ENCODE measurements at regions not wholly inside any gene's neighbourhood (a gene's known extent, or its start where the extent isn't known, plus 50 kb on each side); places are given as distances from the start of the nearest gene placed in this dataset.
"Not testable (repeated sequence)": the region's sequence is repeated elsewhere in the genome, so short reads cannot be mapped to it uniquely, and the experiment has no call there.

- ChIA-PET CTCF (no interaction called here), POLR2A (no interaction called here)
- Histone ChIP-seq H3K4me1 (ENCODE audit: control insufficient read depth, insufficient read depth, low read length) (no peaks in the 10 kb centered on the region), H3K9me3 (ENCODE audit: control insufficient read depth, insufficient read depth, low read depth, low read length) (no peaks in the 10 kb centered on the region), H3K27ac (ENCODE audit: extremely low read depth, low read depth, low read length) (no peak overlapping the region), H3K4me3 (ENCODE audit: low read depth, low read length) (no peak overlapping the region), H3K36me3 (ENCODE audit: control insufficient read depth in 2 of 2, insufficient read depth in 1 of 2, low read length in 2 of 2) (no peaks in the 10 kb centered on the region)
- TF ChIP-seq ZFP69B (tag by site-specific recombination; IDR thresholded peaks at IDR 0.05) (no peak), ZBTB44 (tag by site-specific recombination; IDR thresholded peaks at IDR 0.05) (no peak), ZNF580 (tag by site-specific recombination; IDR thresholded peaks at IDR 0.05) (no peak), ZNF16 (tag by site-specific recombination; IDR thresholded peaks at IDR 0.05; ENCODE audit: low read depth) (no peak), ZNF776 (tag by site-specific recombination; IDR thresholded peaks at IDR 0.05; ENCODE audit: borderline replicate concordance) (no peak)
- TF ChIP-seq, protein P1, sequence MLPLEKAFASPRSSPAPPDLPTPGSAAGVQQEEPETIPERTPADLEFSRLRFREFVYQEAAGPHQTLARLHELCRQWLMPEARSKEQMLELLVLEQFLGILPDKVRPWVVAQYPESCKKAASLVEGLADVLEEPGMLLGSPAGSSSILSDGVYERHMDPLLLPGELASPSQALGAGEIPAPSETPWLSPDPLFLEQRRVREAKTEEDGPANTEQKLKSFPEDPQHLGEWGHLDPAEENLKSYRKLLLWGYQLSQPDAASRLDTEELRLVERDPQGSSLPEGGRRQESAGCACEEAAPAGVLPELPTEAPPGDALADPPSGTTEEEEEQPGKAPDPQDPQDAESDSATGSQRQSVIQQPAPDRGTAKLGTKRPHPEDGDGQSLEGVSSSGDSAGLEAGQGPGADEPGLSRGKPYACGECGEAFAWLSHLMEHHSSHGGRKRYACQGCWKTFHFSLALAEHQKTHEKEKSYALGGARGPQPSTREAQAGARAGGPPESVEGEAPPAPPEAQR (tag by site-specific recombination; IDR thresholded peaks at IDR 0.05), result no peak
Observed at GRCh38 chr5:13211064-13211463, 733.4 kb downstream of the DNAH5 start.

- TF ChIP-seq SCRT2 (tag by site-specific recombination; IDR thresholded peaks at IDR 0.05) (no peak), REPIN1 (tag by site-specific recombination; IDR thresholded peaks at IDR 0.05; ENCODE audit: low read depth) (no peak), ZNF514 (tag by site-specific recombination; IDR thresholded peaks at IDR 0.05) (no peak), TCF7L2 (IDR thresholded peaks at IDR 0.05; ENCODE audit: borderline replicate concordance, low read depth, low read length) (no peak)
- CTCF ChIA-PET, result no interaction called here
- no peak overlapping the region for H3K27ac ChIP-seq (ENCODE audit: extremely low read depth, low read depth, low read length)
- POLR2A ChIA-PET, result no interaction called here
- H3K36me3 ChIP-seq (ENCODE audit: control insufficient read depth in 2 of 2, insufficient read depth in 1 of 2, low read length in 2 of 2), result no peaks in the 10 kb centered on the region
- H3K9me3 ChIP-seq (ENCODE audit: control insufficient read depth, insufficient read depth, low read depth, low read length), result no peaks in the 10 kb centered on the region
- no peaks in the 10 kb centered on the region for H3K4me1 ChIP-seq (ENCODE audit: control insufficient read depth, insufficient read depth, low read length)
- no peak overlapping the region for H3K4me3 ChIP-seq (ENCODE audit: low read depth, low read length)
Observed at GRCh38 chr5:13207112-13207511, 737.4 kb downstream of the DNAH5 start.

DNA sequence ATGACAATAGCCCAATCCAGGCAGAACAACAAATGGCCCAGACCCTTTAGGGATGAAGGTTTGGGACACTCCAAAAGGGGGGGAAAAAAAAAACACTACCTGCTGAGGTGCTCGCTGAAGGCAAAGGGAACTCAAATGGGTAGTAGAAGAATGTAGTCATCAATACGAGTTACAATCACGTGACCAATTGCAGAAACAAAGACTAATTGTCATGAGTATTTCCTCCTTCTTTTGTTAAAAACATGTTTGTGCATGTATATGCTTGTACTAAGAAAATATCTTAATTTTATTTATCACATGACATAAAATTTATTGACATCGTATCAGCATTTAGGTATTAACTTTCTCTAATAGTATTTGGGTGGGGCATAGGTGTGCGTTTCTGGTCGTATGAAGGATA is 743.5 kb downstream of the DNAH5 start:
- H3K27ac ChIP-seq (ENCODE audit: extremely low read depth, low read depth, low read length), result no peak overlapping the region
- no peak overlapping the region for H3K4me3 ChIP-seq (ENCODE audit: low read depth, low read length)
- H3K36me3 ChIP-seq (ENCODE audit: control insufficient read depth in 2 of 2, insufficient read depth in 1 of 2, low read length in 2 of 2), result no peaks in the 10 kb centered on the region
- CTCF ChIA-PET, result no interaction called here
- POLR2A ChIA-PET, result no interaction called here
- H3K4me1 ChIP-seq (ENCODE audit: control insufficient read depth, insufficient read depth, low read length), result no peaks in the 10 kb centered on the region
- no peaks in the 10 kb centered on the region for H3K9me3 ChIP-seq (ENCODE audit: control insufficient read depth, insufficient read depth, low read depth, low read length)
- TF ChIP-seq, protein P2, sequence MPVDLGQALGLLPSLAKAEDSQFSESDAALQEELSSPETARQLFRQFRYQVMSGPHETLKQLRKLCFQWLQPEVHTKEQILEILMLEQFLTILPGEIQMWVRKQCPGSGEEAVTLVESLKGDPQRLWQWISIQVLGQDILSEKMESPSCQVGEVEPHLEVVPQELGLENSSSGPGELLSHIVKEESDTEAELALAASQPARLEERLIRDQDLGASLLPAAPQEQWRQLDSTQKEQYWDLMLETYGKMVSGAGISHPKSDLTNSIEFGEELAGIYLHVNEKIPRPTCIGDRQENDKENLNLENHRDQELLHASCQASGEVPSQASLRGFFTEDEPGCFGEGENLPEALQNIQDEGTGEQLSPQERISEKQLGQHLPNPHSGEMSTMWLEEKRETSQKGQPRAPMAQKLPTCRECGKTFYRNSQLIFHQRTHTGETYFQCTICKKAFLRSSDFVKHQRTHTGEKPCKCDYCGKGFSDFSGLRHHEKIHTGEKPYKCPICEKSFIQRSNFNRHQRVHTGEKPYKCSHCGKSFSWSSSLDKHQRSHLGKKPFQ (tag by site-specific recombination; IDR thresholded peaks at IDR 0.05), result no peak

DNA sequence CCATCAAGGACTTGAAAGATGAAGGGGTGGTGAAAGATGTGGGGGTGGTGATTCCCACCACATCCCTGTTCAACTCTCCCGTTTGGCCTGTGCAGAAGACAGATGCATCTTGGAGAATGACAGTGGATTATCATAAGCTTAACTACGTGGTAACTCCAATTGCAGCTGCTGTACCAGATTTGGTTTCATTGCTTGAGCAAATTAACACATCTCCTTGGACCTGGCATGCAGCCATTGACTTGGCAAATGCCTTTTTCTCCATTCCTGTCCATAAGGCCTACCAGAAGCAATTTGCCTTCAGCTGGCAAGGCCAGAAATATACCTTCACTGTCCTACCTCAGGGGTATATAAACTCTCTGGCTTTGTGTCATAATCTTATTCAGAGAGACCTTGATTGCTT is 746.3 kb downstream of the DNAH5 start:
- H3K27ac ChIP-seq (ENCODE audit: extremely low read depth, low read depth, low read length); H3K36me3 ChIP-seq (ENCODE audit: control insufficient read depth in 2 of 2, insufficient read depth in 1 of 2, low read length in 2 of 2); POLR2A ChIA-PET; H3K4me3 ChIP-seq (ENCODE audit: low read depth, low read length); H3K9me3 ChIP-seq (ENCODE audit: control insufficient read depth, insufficient read depth, low read depth, low read length); CTCF ChIA-PET; H3K4me1 ChIP-seq (ENCODE audit: control insufficient read depth, insufficient read depth, low read length): not testable (repeated sequence)
